B cell (primary cell): ENCODE measurements at regions not wholly inside any gene's neighbourhood (a gene's known extent, or its start where the extent isn't known, plus 50 kb on each side); places are given as distances from the start of the nearest gene placed in this dataset.

Experiments used
- CTCF ChIP-seq: fragments of 200-600 bp; IDR thresholded peaks from one replicate; pipeline ENCODE4 v1.8.0; 2022; ENCODE audit warnings: antibody characterized with exemption, mild to moderate bottlenecking
- EZH2 ChIP-seq: IDR thresholded peaks from 2 replicates; pipeline ENCODE4 v1.6.1; 2012; ENCODE audit warnings: borderline replicate concordance, low read depth, mild to moderate bottlenecking, moderate library complexity, low read length; ENCODE audit not compliant: insufficient read depth, poor library complexity, severe bottlenecking

GRCh38 chr2:220913384-220913783 lies 658.7 kb downstream of the EPHA4 start:
- TF ChIP-seq CTCF (no peak), EZH2 (no peak)
